GM21723 (cell line): ENCODE measurements at regions not wholly inside any gene's neighbourhood (a gene's known extent, or its start where the extent isn't known, plus 50 kb on each side); places are given as distances from the start of the nearest gene placed in this dataset.
"Not testable (repeated sequence)": the region's sequence is repeated elsewhere in the genome, so short reads cannot be mapped to it uniquely, and the experiment has no call there.

Experiments used
- ATAC-seq: cut with Tn5 transposase; IDR thresholded peaks from one replicate; pipeline ENCODE4 v1.9.1; 2021; ENCODE audit warnings: mild to moderate bottlenecking, moderate library complexity; ENCODE audit not compliant: unreplicated experiment

DNA sequence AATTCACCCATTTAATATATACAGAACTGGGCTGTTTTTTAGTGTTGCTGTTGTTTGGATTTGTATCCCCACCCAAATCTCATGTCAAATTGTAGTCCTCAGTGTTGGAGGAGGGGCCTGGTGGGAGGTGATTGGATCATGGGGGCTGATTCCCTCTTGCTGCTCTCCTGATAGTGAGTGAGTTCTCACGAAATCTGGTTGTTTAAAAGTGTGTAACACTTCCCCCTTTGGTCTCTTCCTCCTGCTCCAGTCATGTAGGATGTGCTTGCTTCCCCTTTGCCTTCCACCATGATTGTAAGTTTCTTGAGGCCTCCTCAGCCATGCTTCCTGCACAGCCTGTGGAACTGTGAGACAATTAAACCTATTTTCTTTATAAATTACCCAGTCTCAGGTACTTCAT, 141.6 kb upstream of the AADAT start:
- no peak for ATAC-seq

DNA sequence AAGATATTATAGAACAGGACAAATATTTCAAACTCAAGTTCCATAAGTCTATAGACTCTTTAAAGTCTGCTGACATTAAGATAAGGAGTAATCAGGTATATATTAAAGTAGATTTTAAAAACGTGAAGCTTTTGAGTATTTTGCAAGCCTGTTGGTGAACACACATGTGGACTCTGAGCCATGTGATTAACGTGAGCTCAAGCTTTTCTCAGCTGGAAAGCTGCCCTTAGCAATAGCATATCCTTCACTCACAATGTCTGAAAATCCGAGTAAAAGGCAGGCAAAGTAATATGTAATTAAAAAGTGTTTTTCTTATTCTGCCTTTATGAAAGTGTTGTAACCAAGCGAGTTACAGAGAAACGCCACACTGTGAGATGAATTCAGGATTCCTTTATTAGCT, 140.5 kb upstream of the AADAT start:
- no peak for ATAC-seq

DNA sequence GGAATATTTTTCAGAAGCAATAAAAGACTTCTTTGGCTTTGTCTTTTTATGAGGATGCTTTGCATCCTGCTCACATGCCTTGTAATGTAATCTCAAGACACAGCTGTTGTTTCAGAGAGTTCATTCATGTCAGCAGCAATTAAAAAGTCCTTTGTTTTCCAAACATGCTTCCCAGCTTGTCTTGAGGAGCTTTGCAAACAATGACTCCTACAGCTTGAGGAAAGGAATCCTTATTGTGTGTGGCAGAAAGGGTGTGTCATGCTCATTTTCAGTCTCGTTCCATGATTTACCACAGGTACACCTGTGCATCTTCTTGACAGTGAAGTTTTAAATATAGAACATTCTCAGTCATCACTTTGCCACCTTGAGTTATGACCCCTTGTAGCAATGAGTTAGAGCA, 139.2 kb upstream of the AADAT start:
- ATAC-seq, result no peak

DNA sequence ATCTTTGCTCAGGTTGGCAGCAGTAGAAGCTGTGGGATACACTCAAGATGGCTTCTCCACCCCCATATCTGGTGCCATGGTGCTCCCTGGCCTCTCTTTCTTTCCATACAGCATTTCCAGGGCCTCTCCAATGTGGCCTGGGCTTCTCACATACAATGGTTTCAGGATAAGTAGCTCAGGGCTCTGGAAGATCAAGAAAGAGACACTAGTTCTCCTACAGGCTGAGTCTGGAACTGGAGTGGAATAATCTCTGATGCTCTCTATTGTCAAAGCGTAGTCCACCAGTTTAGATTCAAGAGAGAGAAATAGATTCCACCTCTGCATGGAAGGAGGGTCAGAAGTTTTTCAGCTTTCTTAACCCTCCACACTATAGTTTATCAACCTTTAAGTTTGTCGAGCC, 138.2 kb upstream of the AADAT start:
- ATAC-seq, result no peak

DNA sequence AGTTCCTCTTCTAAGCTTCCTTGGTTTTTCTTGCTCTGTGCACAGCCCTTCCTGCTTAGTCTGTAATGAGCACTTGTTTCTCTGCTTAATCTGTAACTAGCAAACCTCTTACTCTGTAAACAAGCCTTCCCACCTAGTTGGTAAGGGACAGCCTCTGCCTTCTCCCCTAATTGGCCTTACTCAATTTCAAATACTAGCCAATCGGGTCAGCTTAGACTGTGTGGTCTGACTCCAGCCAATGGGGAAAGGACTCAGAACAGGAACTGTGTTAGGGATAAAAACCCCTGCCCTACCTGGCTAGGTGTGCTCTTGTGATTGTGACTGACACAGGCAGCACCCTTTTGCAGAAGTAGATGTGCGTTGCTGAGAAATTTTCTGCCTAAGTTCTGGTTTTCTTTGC, 136.5 kb upstream of the AADAT start:
- no peak for ATAC-seq

DNA sequence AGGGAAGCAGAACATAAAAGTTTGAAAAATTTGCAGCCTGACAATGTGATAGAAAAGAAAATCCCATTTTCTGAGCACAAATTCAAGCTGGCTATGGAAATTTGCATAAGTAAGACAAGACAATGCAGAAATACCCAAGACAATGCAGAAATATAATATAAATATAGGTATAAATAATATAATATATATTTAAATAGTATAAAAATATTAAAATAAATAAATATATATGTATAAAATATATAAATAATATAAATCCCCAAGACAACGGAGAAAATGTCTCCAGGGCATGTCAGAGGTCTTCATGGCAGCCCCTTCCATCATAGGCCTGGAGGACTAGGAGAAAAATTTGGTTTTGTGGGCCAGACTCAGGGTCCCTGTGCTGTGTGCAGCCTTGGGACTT, 125.0 kb upstream of the AADAT start:
- no peak for ATAC-seq

DNA sequence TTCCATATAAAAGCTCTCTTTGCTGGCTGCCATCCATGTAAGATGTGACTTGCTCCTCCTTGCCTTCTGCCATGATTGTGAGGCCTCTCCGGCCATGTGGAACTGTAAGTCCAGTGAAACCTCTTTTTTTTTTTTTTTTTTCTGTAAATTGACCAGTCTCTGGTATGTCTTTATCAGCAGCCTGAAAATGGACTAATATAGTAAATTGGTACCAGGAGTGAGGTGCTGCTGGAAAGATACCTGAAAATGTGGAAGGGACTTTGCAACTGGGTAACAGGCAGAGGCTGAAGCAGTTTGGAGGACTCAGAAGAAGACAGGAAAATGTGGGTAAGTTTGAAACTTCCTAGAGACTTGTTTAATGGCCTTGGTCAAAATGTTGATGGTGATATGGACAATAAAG, 124.3 kb upstream of the AADAT start:
- no peak for ATAC-seq

DNA sequence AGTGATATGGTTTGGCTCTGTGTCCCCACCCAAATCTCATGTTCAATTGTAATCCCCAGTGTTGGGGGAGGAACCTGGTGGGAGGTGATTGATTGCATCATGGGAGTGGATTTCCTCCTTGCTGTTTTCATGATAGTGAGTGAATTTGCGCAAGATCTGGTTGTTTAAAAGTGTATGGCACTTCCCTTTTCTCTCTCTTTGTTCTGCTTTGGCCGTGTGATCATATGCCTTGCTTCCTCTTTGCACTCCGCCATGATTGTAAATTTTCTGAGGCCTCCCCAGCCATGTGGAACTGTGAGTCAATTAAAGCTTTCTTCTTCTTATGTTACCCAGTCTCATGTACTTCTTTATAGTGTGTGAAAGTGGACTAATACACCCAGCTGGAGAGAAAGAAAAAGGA, 113.0 kb upstream of the AADAT start:
- ATAC-seq, result no peak

DNA sequence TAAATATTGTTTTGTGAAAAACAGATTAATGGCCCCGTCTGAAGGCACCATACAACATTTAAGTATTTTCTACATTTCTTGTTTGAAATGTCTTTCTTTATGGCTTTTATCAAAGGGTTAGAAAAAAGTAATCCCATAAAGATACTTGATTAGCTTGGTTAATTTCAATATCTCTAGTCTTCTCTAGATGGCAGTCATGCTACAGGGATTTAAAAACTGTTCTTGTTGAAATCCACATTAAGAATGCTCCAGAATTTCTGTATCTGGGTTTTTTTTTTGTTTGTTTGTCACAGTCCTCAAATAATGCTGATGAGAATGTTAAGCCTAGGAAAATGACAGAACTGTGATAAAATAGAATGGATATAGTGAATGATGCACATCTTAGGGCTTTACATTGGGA, 109.0 kb upstream of the AADAT start:
- ATAC-seq, result no peak

DNA sequence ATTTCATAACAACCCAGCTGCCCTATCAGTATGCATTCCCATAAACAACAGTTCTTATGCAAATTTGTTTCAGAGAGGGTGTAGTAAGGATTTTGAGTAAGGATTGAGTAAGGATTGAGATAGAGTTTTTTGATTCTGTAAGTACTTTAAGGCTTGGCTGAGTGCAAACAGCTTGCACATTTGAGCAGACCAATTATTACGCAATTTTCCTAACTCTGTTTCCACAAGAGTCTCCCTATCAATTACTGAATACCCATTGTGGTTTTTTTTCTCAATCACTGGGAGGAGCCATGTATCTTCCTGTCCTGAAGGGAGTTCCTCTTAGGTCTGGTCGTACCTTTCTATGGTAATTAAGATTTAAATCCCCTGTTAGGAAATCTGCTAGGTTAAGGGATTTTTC, 105.0 kb upstream of the AADAT start:
- ATAC-seq, result not testable (repeated sequence)

DNA sequence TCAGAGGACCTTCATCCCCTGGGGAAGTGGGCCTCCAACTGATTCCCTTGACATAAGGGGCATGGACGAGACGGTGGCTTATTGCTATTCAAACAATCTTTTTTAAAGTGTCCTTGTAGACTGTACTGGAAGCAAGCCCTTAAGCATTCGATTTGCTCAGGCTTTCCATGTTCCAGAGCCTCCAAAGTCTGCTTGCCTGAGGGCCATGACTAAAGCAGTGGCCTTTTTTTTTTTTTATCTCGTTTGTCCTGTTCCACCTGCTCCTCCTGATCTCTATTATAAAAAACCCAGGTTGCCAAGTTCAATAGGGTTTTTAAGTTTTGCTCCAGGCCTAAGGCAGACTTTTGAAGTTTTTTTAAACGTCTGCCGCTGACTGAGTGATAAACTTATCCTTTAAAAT, 103.7 kb upstream of the AADAT start:
- ATAC-seq, result no peak

DNA sequence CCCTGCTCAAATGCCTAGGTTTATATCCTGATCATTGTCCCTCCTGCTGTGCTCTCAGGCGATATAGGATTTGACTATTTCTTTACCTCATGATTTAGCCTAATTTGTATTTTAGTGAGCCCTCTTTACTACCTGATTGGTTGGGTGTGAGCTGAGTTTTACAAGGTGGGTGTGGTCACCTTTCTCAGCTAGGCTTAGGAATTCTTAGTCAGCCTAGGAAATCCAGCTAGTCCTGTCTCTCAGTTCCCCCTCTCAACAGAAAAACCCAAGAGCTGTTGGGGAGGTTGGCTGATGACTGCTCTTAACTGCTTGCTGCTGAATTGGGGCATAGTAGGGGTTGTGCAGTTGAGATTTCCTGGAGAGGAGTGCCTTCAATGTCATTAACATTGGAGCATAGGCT, 100.5 kb upstream of the AADAT start:
- no peak for ATAC-seq

DNA sequence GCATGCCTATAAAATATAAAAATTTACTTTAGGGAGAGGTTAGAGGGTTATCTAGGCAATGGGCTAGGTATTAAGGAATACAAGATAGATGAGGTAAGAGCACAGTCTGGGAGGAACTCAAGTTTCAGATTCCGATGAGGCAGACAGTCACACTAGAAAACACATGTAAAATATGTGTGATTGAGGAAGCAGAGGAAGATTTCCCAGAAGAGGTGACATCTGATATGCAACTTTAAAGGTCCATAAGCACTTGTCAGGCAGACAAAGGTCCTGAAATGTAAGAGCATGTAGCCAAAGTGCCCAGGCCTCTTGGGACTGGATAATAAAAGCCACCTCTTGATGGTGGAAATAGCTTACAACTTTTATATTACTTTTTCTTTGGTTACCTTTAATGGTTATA, 81.1 kb upstream of the AADAT start:
- ATAC-seq, result no peak

DNA sequence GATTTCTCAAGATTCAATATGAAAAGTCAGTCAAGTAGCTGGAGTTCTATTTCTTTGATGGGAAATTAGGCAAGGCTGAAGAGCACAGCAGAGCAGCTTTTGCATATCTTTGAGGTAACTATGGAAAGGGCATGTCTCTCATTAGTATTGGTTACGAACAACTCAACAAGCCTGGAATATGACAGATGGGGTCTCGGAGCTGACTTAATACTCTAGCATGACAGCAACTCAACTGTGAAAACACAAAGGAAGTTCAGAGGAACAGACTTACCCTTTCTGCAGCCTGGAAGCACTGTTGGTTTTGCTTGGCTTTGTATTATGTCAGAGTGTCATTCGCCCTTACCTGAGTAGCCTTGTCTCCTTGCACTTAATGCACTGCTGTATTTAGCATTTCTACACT, 79.9 kb upstream of the AADAT start:
- no peak for ATAC-seq

DNA sequence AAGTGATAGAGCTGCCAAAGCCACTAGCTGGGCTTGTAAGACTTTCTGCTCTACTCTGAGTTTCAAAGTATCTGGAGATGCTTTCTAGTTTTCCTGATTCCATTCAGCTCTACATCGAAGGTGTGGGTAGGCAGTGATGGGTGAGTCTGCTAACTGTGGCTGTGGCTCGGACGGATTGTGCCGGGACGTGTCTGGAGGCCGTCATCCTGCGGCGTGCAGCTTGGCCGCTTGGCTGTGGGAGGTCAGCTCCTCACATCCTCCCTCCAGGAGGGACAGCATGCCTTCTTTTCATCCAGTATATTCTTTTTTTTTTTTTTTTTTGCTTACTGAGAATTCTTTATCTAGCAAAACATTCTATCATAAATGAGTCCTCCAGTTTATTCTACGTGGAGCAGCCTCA, 77.9 kb upstream of the AADAT start:
- ATAC-seq, result no peak

DNA sequence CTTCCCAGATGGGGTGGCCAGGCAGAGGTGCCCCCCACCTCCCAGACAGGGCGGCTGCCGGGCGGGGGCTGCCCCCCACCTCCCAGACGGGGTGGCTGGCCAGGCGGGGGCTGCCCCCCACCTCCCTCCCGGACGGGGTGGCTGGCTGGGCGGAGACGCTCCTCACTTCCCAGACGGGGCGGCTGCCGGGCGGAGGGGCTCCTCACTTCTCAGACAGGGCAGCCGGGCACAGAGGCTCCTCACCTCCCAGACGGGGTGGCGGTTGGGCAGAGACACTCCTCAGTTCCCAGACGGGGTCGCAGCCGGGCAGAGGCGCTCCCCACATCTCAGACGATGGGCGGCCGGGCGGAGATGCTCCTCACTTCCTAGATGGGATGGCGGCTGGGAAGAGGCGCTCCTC, 76.4 kb upstream of the AADAT start:
- not testable (repeated sequence) for ATAC-seq

DNA sequence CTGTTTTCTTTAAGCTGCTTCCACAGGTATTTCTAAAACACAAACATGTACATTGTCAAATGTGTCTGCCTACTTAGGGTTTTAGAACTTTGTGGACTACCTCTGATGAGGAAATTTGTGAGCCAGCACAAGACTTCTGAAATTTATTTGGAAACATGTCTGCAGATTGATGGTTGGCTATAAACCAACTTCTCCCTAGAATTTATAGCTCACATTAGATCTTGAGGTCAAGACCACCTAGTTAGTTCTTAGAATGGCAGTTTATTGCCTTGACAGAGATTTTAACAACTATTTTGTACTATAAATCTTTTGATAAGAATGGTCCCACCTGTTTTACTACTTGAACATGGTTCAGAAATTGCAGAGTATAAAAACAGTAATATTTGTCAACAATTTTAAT, 72.7 kb upstream of the AADAT start:
- no peak for ATAC-seq

DNA sequence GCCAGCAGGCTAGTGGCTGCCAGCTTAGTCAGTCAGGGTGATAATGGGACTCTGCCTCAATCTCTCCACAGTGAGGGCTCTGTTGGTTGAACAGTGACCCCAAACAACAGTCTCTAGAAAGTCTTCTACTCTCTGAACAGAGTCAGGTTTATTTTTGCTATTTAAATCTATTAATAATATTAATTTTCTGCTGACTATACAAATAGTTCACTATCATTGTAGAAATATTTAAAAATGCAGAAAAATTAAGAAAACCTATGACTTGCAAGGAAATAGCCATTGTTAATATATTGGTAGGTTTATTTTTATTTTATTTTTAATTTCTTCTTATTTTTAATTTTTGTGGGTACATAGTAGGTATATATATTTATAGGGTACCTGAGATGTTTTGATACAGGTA, 67.9 kb upstream of the AADAT start:
- no peak for ATAC-seq

DNA sequence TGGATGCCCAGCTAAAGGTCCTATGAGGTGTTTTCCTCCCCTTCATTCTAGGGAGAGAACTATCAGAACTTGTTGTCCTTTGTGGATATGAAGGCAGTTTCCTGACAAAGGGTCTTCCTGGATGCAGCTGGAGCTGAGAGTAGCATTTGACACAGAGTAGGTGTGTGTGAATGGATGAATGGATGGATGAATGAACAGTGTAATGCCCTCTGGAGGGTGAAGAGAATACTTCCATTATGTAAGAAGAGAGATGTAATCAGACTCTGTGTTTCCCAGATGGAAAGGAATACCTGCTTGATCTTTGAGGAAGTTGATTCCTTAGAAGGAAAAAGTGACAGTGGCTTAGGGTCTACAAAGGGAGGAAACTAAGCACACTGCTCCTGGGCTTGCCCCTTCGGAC, 55.4 kb upstream of the AADAT start:
- no peak for ATAC-seq

DNA sequence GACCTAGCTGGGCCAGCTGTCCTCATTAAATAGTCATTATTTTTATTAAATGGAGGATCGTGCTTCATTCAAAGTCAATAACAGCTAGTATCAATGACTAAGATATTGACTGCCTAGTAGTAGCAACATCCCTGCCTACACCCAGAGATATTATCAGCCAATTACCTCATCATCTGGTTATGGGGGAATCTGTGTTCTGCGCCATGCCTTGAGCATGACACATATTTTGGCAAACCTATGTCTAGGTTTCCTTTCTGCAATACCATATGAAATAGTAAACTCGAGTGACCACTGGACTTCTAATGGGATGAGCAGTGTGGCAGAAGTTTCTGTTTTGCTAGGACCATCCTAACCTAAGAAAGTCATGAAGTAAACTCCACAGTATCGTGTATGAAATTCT, 50.0 kb upstream of the AADAT start:
- ATAC-seq, result no peak
